BJ (cell line): ENCODE measurements at regions not wholly inside any gene's neighbourhood (a gene's known extent, or its start where the extent isn't known, plus 50 kb on each side); places are given as distances from the start of the nearest gene placed in this dataset.

ENCODE experiments used
- CTCF ChIA-PET: fragments of 350-600 bp; formaldehyde crosslinking; extraction: SDS; loops from one replicate; lab custom pipeline; 2021; ENCODE audit warnings: antibody characterized with exemption, inconsistent platforms; lab: Yijun Ruan, JAX
- POLR2A ChIA-PET: fragments of 300-600 bp; sonication (Branson Sonifier 250); formaldehyde crosslinking; extraction: SDS; loops from one replicate; lab custom pipeline; 2021; ENCODE audit warnings: antibody characterized with exemption; lab: Charles Lee
- DNase-seq: peaks from one replicate; pipeline ENCODE4 v3.0.0-alpha.2; 2011; ENCODE audit warnings: low read depth
- H3K27me3 ChIP-seq: 2 replicates; pipeline ENCODE4 v1.6.0; 2011; ENCODE audit warnings: low read length; ENCODE audit not compliant: control insufficient read depth, insufficient read depth
- H3K36me3 ChIP-seq: 2 replicates; pipeline ENCODE4 v1.5.1; 2011; ENCODE audit warnings: low read length; ENCODE audit not compliant: control insufficient read depth, insufficient read depth
- H3K4me3 ChIP-seq: 2 replicates; pipeline ENCODE4 v1.5.1; 2011; ENCODE audit warnings: low read depth, mild to moderate bottlenecking, control low read depth, low read length
- CTCF ChIP-seq: IDR thresholded peaks from 2 replicates; pipeline ENCODE4 v1.5.1; 2011; ENCODE audit warnings: low read depth, mild to moderate bottlenecking, control low read depth, inconsistent platforms, low read length, moderate library complexity; ENCODE audit not compliant: insufficient read depth

GRCh38 chr2:53067056-53067455 is 700.5 kb upstream of the CHAC2 start:
- DNase-seq, result no peak
- Histone ChIP-seq H3K36me3 (no peaks in the 10 kb centered on the region), H3K27me3 (no peaks in the 10 kb centered on the region), H3K4me3 (no peak overlapping the region)
- CTCF ChIA-PET, result interaction anchor here (1.3 kb wide), 1 partner anchor 9 kb away, joined by 3 read pairs; no protein-coding TSS in a partner anchor
- POLR2A ChIA-PET, result no interaction called here
- TF ChIP-seq CTCF, result no peak

- DNase-seq, result no peak
- H3K36me3 ChIP-seq, result no peaks in the 10 kb centered on the region
- ChIA-PET CTCF (no interaction called here), POLR2A (no interaction called here)
- no peak overlapping the region for H3K4me3 ChIP-seq
- H3K27me3 ChIP-seq, result no peaks in the 10 kb centered on the region
- no peak for TF ChIP-seq CTCF
Measured at GRCh38 chr2:53064154-53064553, 703.5 kb upstream of the CHAC2 start.

GRCh38 chr2:53058526-53058925 is 709.1 kb upstream of the CHAC2 start:
- no peak for DNase-seq
- H3K27me3 ChIP-seq, result no peaks in the 10 kb centered on the region
- TF ChIP-seq CTCF, result no peak
- CTCF ChIA-PET, result interaction anchor here (0.6 kb wide), 1 partner anchor 10 kb away, joined by 3 read pairs; no protein-coding TSS in a partner anchor
- H3K4me3 ChIP-seq, result no peak overlapping the region
- no peaks in the 10 kb centered on the region for H3K36me3 ChIP-seq
- POLR2A ChIA-PET, result no interaction called here

GRCh38 chr2:53053937-53054336 is 713.7 kb upstream of the CHAC2 start:
- Histone ChIP-seq H3K4me3 (no peak overlapping the region), H3K27me3 (no peaks in the 10 kb centered on the region), H3K36me3 (no peaks in the 10 kb centered on the region)
- POLR2A ChIA-PET, result no interaction called here
- CTCF ChIA-PET, result no interaction called here
- TF ChIP-seq CTCF, result no peak
- no peak for DNase-seq

GRCh38 chr2:53051157-53051556 is 716.4 kb upstream of the CHAC2 start:
- POLR2A ChIA-PET, result no interaction called here
- H3K27me3 ChIP-seq, result no peaks in the 10 kb centered on the region
- H3K36me3 ChIP-seq, result no peaks in the 10 kb centered on the region
- no peak for TF ChIP-seq CTCF
- no peak for DNase-seq
- no peak overlapping the region for H3K4me3 ChIP-seq
- CTCF ChIA-PET, result no interaction called here
